Nephron (organoid): ENCODE measurements at regions not wholly inside any gene's neighbourhood (a gene's known extent, or its start where the extent isn't known, plus 50 kb on each side); places are given as distances from the start of the nearest gene placed in this dataset.
A peak's percentile ranks its signal among the peaks of the same experiment; 100 is the strongest.
"Not testable (repeated sequence)": the region's sequence is repeated elsewhere in the genome, so short reads cannot be mapped to it uniquely, and the experiment has no call there.

Experiments
- H3K27ac Mint-ChIP-seq, 3 experiments: 2 replicates each; pipeline ENCODE4 v1.8.0; 2020; ENCODE audit warnings: mixed read lengths in 3 of 3, mild to moderate bottlenecking in 2 of 3, moderate library complexity in 1 of 3
- H3K27me3 Mint-ChIP-seq: 2 replicates; pipeline ENCODE4 v1.8.0; 2021; ENCODE audit warnings: low read depth, mild to moderate bottlenecking, moderate library complexity, mixed read lengths
- H3K36me3 Mint-ChIP-seq: 2 replicates; pipeline ENCODE4 v1.8.0; 2020; ENCODE audit warnings: low read depth, mixed read lengths
- H3K4me1 Mint-ChIP-seq: 2 replicates; pipeline ENCODE4 v1.8.0; 2020; ENCODE audit warnings: mixed read lengths
- H3K4me3 Mint-ChIP-seq, 3 experiments: 2 replicates each; pipeline ENCODE4 v1.8.0; 2020; ENCODE audit warnings: mild to moderate bottlenecking in 3 of 3, mixed read lengths in 3 of 3, moderate library complexity in 2 of 3
- H3K9me3 Mint-ChIP-seq: 2 replicates; pipeline ENCODE4 v1.8.0; 2020; ENCODE audit warnings: mixed read lengths
- TF ChIP-seq, protein P1 (sequence below), 3 experiments: fragments of 200-600 bp; sonication (generic); IDR thresholded peaks; one replicate each; pipeline ENCODE4 v1.5.0; 2021; ENCODE audit warnings: antibody characterized with exemption in 3 of 3; ENCODE audit not compliant: unreplicated experiment in 3 of 3

DNA sequence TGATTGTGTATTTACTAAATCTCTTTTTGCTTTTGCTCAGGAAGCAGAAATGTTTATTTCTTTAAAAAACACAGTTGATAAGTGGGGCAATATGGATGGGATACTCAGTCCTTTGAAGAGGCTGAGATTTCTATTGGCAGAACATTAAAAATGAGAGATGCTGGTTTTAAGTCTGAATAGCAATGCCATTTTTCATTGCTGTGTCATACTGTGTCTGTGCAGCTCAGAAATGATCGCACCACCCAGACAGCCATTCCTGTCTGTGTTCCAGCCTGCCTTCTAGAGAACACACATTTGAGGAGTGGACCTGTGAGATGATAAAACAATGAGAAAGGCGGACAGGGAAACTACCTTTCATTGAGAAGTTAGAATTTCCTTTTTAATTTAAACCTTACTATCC lies 231.2 kb upstream of the USP24 start:
- H3K36me3 Mint-ChIP-seq: peaks cover 4% of the 10 kb centered on the region
- no peak overlapping the region for H3K27ac Mint-ChIP-seq
- H3K4me3 Mint-ChIP-seq: no peak overlapping the region
- peaks cover 14% of the 10 kb centered on the region for H3K9me3 Mint-ChIP-seq
- H3K27me3 Mint-ChIP-seq: peaks cover 4% of the 10 kb centered on the region
- H3K4me1 Mint-ChIP-seq: peaks cover 6% of the 10 kb centered on the region
- TF ChIP-seq, protein P1, sequence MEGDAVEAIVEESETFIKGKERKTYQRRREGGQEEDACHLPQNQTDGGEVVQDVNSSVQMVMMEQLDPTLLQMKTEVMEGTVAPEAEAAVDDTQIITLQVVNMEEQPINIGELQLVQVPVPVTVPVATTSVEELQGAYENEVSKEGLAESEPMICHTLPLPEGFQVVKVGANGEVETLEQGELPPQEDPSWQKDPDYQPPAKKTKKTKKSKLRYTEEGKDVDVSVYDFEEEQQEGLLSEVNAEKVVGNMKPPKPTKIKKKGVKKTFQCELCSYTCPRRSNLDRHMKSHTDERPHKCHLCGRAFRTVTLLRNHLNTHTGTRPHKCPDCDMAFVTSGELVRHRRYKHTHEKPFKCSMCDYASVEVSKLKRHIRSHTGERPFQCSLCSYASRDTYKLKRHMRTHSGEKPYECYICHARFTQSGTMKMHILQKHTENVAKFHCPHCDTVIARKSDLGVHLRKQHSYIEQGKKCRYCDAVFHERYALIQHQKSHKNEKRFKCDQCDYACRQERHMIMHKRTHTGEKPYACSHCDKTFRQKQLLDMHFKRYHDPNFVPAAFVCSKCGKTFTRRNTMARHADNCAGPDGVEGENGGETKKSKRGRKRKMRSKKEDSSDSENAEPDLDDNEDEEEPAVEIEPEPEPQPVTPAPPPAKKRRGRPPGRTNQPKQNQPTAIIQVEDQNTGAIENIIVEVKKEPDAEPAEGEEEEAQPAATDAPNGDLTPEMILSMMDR (IDR thresholded peaks at IDR 0.05; ENCODE audit: unreplicated experiment in 3 of 3): no peak

DNA sequence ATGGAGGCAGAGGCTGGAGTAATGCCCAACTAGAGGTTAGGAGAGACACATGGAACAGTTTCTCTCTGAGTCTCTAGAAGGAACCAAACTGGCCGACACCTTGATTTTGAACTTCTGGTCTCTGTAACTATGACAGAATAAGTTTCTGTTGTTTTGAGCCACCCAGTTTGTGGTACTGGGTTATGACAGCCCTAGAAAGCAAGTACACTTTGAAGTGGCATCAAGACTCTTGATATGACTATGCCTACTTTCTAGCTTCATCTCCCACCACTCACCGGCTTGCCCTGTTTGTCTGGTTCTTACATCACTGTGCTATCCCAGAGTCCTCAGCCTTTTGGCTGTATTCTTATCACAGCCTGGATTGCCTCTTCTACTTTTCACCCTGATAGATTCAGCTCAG lies 230.3 kb upstream of the USP24 start:
- Mint-ChIP-seq H3K9me3 (peaks cover 7% of the 10 kb centered on the region), H3K27me3 (peaks cover 4% of the 10 kb centered on the region)

DNA sequence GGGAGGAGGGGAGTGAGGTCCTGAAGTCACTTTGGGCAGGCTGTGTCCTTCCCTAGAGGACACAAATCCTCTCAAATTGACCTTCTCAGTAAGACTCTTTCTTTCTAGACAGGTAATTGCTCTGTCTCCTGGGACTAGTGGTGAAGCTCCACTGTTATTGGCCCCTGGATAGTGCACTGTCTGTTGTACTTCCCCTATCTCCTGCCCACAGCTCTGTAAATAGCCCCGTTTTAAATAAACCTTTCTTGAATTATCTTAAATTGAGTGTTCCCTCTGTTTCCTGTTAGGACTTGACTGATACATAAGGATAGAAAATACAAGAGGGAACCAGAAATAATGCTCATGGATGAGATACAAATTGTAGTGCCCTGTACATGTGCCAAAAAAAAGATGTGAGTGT lies 229.5 kb upstream of the USP24 start:
- TF ChIP-seq, protein P1 (IDR thresholded peaks at IDR 0.05; ENCODE audit: unreplicated experiment in 3 of 3): no peak
- peaks cover 6% of the 10 kb centered on the region for H3K4me1 Mint-ChIP-seq
- no peak overlapping the region for H3K27ac Mint-ChIP-seq
- H3K27me3 Mint-ChIP-seq: peaks cover 4% of the 10 kb centered on the region
- H3K4me3 Mint-ChIP-seq: no peak overlapping the region
- H3K9me3 Mint-ChIP-seq: peaks cover 8% of the 10 kb centered on the region
- no peaks in the 10 kb centered on the region for H3K36me3 Mint-ChIP-seq

More for the DNA sequence above, 230.3 kb upstream of the USP24 start:
- no peak overlapping the region for H3K27ac Mint-ChIP-seq
- H3K36me3 Mint-ChIP-seq: peaks cover under 1% of the 10 kb centered on the region
- peaks cover 6% of the 10 kb centered on the region for H3K4me1 Mint-ChIP-seq
- TF ChIP-seq, protein P1 (IDR thresholded peaks at IDR 0.05; ENCODE audit: unreplicated experiment in 3 of 3): no peak
- H3K4me3 Mint-ChIP-seq: no peak overlapping the region

DNA sequence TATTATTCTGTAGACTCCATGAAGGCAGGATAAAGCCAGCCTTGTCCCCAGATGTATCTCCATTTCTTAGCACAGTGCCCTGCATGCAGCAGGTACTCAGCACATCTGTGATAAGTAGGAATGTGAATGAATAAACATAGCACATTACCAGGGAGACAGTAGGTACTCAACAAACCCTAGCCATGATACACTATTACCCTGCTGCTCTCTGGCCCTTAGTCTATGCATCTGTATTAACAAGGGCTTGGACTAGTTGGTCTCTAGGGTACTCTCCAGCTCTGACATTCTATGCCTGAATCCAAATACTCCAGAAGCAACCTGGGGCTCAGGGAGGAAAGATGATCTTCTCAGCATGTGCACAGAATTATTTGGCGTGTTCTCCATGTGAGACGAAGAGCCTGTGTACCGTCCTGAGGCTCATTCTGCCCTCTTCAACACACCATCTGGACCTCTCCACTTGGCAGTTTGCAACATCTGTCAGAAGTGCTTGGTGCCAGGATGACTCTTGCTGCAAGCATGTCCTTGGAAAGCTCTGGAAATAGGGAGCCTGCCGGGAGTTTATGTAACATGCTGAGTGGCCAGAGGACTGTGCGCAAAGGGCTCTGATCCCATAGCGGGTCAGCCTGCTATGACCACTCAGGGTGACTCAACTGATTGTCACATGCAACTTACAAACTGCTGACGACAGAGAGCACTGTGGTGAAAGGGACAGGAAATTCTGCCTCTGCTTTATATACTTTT lies 228.2 kb upstream of the USP24 start:
- peaks cover 4% of the 10 kb centered on the region for H3K27me3 Mint-ChIP-seq
- peaks cover 6% of the 10 kb centered on the region for H3K4me1 Mint-ChIP-seq
- peak overlapping the region in 1 of 3 experiments; percentile 47 for H3K27ac Mint-ChIP-seq

DNA sequence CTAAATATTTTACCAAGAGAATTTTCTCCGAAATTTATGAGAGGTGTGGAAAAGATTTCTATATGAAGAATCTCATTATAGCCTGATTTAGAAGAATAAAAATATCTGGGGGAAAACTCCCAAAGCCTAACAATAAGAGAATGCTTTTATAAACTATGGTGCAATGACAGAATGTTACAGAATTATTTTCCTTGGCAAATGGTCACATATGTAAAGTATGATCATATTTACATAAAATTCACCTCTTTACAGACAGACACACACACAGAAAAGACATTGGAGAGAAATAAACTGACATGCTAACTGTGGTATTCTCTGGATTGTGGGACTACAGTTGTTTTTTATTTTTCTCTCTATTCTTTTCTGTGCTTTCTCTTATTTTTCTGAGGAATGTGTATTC lies 226.3 kb upstream of the USP24 start:
- peaks cover 6% of the 10 kb centered on the region for H3K4me1 Mint-ChIP-seq
- H3K36me3 Mint-ChIP-seq: no peaks in the 10 kb centered on the region
- no peak overlapping the region for H3K27ac Mint-ChIP-seq
- peaks cover 4% of the 10 kb centered on the region for H3K27me3 Mint-ChIP-seq
- TF ChIP-seq, protein P1 (IDR thresholded peaks at IDR 0.05; ENCODE audit: unreplicated experiment in 3 of 3): no peak
- peaks cover 4% of the 10 kb centered on the region for H3K9me3 Mint-ChIP-seq
- H3K4me3 Mint-ChIP-seq: no peak overlapping the region

More for the DNA sequence above, 228.2 kb upstream of the USP24 start:
- H3K36me3 Mint-ChIP-seq: no peaks in the 10 kb centered on the region
- H3K4me3 Mint-ChIP-seq: no peak overlapping the region
- H3K9me3 Mint-ChIP-seq: peaks cover 4% of the 10 kb centered on the region
- TF ChIP-seq, protein P1 (IDR thresholded peaks at IDR 0.05; ENCODE audit: unreplicated experiment in 3 of 3): no peak

DNA sequence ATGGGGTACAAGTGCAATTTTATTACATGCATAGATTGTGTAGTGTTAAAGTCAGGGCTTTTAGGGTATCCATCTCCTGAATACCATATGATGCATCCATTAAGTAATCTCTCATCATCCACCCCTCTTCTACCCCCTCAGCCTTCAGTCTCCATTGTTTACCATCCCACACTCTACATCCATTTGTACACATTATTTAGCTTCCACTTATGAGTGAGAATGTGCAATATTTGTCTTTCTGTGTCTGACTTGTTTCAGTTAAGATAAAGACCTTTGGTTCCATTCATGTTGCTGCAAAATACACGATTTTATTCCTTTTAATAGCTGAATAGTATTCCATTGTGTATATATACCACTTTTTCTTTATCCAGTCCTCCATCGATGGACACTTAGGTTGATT lies 222.5 kb upstream of the USP24 start:
- Mint-ChIP-seq H3K36me3 (peaks cover 3% of the 10 kb centered on the region), H3K4me3 (no peak overlapping the region), H3K9me3 (peaks cover 28% of the 10 kb centered on the region), H3K27ac (no peak overlapping the region), H3K27me3 (peaks cover 4% of the 10 kb centered on the region), H3K4me1 (no peaks in the 10 kb centered on the region)
- TF ChIP-seq, protein P1 (IDR thresholded peaks at IDR 0.05; ENCODE audit: unreplicated experiment in 3 of 3): no peak

DNA sequence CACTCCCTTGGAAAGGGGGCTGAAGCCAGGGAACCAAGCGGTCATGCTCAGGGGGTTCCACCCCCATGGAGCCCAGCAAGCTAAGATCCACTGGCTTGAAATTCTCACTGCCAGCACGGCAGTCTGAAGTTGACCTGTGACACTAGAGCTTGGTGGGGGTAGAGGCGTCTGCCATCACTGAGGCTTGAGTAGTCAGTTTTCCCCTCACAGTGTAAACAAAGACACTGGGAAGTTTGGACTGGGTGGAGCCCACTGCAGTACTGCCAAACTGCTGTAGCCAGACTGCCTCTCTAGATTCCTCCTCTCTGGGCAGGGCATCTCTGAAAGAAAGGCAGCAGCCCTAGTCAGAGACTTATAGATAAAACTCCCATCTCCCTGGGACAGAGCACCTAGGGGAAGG lies 215.6 kb upstream of the USP24 start:
- not testable (repeated sequence) for H3K4me1 Mint-ChIP-seq, H3K36me3 Mint-ChIP-seq, H3K4me3 Mint-ChIP-seq, H3K27me3 Mint-ChIP-seq, H3K27ac Mint-ChIP-seq
- peaks cover 27% of the 10 kb centered on the region for H3K9me3 Mint-ChIP-seq

DNA sequence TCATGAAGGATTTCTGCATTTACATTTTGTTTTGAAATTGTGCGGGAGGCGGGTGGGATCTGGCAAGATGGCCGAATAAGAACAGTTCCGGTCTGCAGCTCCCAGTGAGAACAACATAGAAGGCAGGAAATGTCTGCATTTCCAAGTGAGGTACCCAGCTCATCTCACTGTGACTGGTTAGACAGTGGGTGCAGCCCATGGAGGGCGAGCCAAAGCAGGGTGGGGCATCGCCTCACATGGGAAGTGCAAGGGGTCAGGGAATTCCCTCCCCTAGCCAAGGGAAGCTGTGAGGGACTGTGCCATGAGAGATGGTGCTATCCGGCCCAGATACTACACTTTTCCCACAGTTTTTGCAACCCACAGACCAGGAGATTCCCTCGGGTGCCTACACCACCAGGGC lies 215.0 kb upstream of the USP24 start:
- not testable (repeated sequence) for H3K27ac Mint-ChIP-seq, H3K4me1 Mint-ChIP-seq, H3K36me3 Mint-ChIP-seq, H3K27me3 Mint-ChIP-seq, H3K4me3 Mint-ChIP-seq
- peaks cover 23% of the 10 kb centered on the region for H3K9me3 Mint-ChIP-seq
